Natural killer cell (primary cell): ENCODE measurements at regions not wholly inside any gene's neighbourhood (a gene's known extent, or its start where the extent isn't known, plus 50 kb on each side); places are given as distances from the start of the nearest gene placed in this dataset.

ENCODE experiments used
- ATAC-seq, 3 donors: fragments of 150-1000 bp in 2 of 3; fragments of 200-7000 bp in 1 of 3; cut with Tn5 transposase; 1 replicate in 1 of 3; 2 replicates in 2 of 3; pipeline ENCODE4 v1.10.0; 2021; ENCODE audit warnings: mild to moderate bottlenecking in 2 of 3, moderate library complexity in 2 of 3
- DNase-seq, 2 donors: peaks; one replicate each; pipeline versions ENCODE4 v3.0.0 to v3.0.0-alpha.2; 2013 to 2021; ENCODE audit warnings: mixed read lengths in 1 of 2
- H3K27ac ChIP-seq: one replicate; pipeline ENCODE4 v1.5.1; 2013; ENCODE audit warnings: mild to moderate bottlenecking, low read length
- H3K27me3 ChIP-seq: one replicate; pipeline ENCODE4 v1.6.1; 2013; ENCODE audit warnings: low read length; ENCODE audit not compliant: control insufficient read depth, insufficient read depth
- H3K36me3 ChIP-seq: one replicate; pipeline ENCODE4 v1.6.1; 2013; ENCODE audit warnings: low read length; ENCODE audit not compliant: control insufficient read depth, insufficient read depth
- H3K4me1 ChIP-seq: one replicate; pipeline ENCODE4 v1.6.1; 2013; ENCODE audit warnings: low read length; ENCODE audit not compliant: control insufficient read depth, insufficient read depth
- H3K4me3 ChIP-seq: one replicate; pipeline ENCODE4 v1.5.1; 2013; ENCODE audit warnings: low read length
- H3K9me3 ChIP-seq: one replicate; pipeline ENCODE4 v1.6.1; 2013; ENCODE audit warnings: low read length; ENCODE audit not compliant: control insufficient read depth, insufficient read depth
- H3K27ac Mint-ChIP-seq, 2 donors: one replicate each; pipeline ENCODE4 v1.8.0; 2022; ENCODE audit warnings: mild to moderate bottlenecking in 2 of 2, mixed read lengths in 2 of 2, moderate library complexity in 1 of 2
- H3K27me3 Mint-ChIP-seq, 2 donors: one replicate each; pipeline ENCODE4 v1.8.0; 2022; ENCODE audit warnings: low read depth in 2 of 2, mixed read lengths in 2 of 2
- H3K36me3 Mint-ChIP-seq: one replicate; pipeline ENCODE4 v1.8.0; 2022; ENCODE audit warnings: mixed read lengths
- H3K4me1 Mint-ChIP-seq, 2 donors: one replicate each; pipeline ENCODE4 v1.8.0; 2022; ENCODE audit warnings: mixed read lengths in 2 of 2
- H3K4me3 Mint-ChIP-seq: one replicate; pipeline ENCODE4 v1.8.0; 2022; ENCODE audit warnings: mild to moderate bottlenecking, moderate library complexity, mixed read lengths
- H3K9me3 Mint-ChIP-seq, 2 donors: one replicate each; pipeline ENCODE4 v1.8.0; 2022; ENCODE audit warnings: mixed read lengths in 2 of 2
- CTCF ChIP-seq: fragments of 200-600 bp; IDR thresholded peaks from one replicate; pipeline ENCODE4 v1.8.0; 2022; ENCODE audit warnings: antibody characterized with exemption
- WGBS: methylation state at CpG from one replicate; pipeline ENCODE4 v1.1.7; 2013; ENCODE audit warnings: missing lambda C conversion rate; ENCODE audit not compliant: insufficient coverage; 5-methylcytosine and 5-hydroxymethylcytosine counted together
- intact Hi-C: fragments of 100-400 bp; cut with micrococcal nuclease; formaldehyde crosslinking; loops from one replicate; pipeline ENCODE4 v1.14.2; 2022

GRCh38 chr10:108861181-108861754 lies 1062.0 kb downstream of the XPNPEP1 start:
- no peaks in the 10 kb centered on the region for H3K36me3 ChIP-seq
- Mint-ChIP-seq H3K27me3 (no peaks in the 10 kb centered on the region), H3K4me3 (no peak overlapping the region), H3K4me1 (no peaks in the 10 kb centered on the region), H3K36me3 (no peaks in the 10 kb centered on the region), H3K27ac (no peak overlapping the region), H3K9me3 (peaks cover 3 to 9% of the 10 kb centered on the region in 2 donors)
- DNase-seq (no peak), ATAC-seq (no peak)
- H3K4me3 ChIP-seq: no peak overlapping the region
- no peaks in the 10 kb centered on the region for H3K9me3 ChIP-seq
- TF ChIP-seq CTCF: no peak
- H3K27me3 ChIP-seq: no peaks in the 10 kb centered on the region
- H3K27ac ChIP-seq: no peak overlapping the region
- 91% methylated on average over 5 of the region's 5 CpGs for WGBS
- intact Hi-C loops: no loop called here
- no peaks in the 10 kb centered on the region for H3K4me1 ChIP-seq

- Histone ChIP-seq H3K9me3 (no peaks in the 10 kb centered on the region), H3K4me1 (no peaks in the 10 kb centered on the region), H3K36me3 (no peaks in the 10 kb centered on the region), H3K27me3 (no peaks in the 10 kb centered on the region), H3K4me3 (no peak overlapping the region), H3K27ac (no peak overlapping the region)
- no peak overlapping the region for H3K27ac Mint-ChIP-seq
- peaks cover 3 to 7% of the 10 kb centered on the region in 2 donors for H3K9me3 Mint-ChIP-seq
- no peak for TF ChIP-seq CTCF
- H3K4me3 Mint-ChIP-seq: no peak overlapping the region
- DNase-seq: no peak
- intact Hi-C loops: no loop called here
- no peaks in the 10 kb centered on the region for H3K27me3 Mint-ChIP-seq
- H3K4me1 Mint-ChIP-seq: no peaks in the 10 kb centered on the region
- 64% methylated on average over 3 of the region's 4 CpGs for WGBS
- H3K36me3 Mint-ChIP-seq: no peaks in the 10 kb centered on the region
- no peak for ATAC-seq
Observed at GRCh38 chr10:108852211-108852610, 1071.1 kb downstream of the XPNPEP1 start.

DNA sequence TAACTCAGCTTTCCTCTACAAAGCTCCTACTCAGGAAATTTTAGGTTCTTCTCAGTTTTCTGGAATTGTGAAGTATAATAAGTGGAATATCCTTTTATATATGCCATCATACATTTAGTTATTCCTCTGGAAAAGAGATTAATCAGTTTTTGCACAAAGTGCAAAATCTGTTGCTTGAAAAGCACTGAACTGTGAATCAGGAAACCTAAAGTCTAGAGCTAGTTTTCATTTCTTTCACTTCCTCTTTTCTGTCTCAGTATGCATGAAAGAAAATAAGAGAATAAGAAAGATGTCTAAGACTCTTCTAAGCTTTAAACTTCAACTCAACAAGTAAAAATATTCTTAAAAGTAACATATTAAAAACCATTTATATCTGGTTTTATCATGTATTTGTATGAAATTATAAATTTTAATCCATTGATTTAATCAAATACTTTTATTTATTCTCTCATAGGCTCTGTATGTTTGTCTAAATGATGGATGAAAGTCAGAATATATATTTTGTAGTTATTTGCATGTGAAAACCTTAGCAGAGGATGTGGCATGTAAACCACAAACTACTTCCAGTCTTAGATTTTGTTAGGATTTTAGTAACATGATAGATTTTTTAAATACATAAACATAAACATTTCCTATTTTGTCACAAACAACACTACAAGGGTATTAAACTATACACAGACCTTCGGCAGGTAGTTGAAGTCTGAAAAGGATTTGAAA lies 1073.0 kb downstream of the XPNPEP1 start:
- peaks cover 11 to 12% of the 10 kb centered on the region in 2 donors for H3K9me3 Mint-ChIP-seq
- no peak overlapping the region for H3K4me3 ChIP-seq
- no peak overlapping the region for H3K4me3 Mint-ChIP-seq
- H3K9me3 ChIP-seq: no peaks in the 10 kb centered on the region
- H3K4me1 Mint-ChIP-seq: no peaks in the 10 kb centered on the region
- no peaks in the 10 kb centered on the region for H3K36me3 Mint-ChIP-seq
- H3K4me1 ChIP-seq: no peaks in the 10 kb centered on the region
- intact Hi-C loops: no loop called here
- no peak for TF ChIP-seq CTCF
- DNase-seq (no peak), ATAC-seq (no peak)
- H3K27ac ChIP-seq: no peak overlapping the region
- no peaks in the 10 kb centered on the region for H3K27me3 Mint-ChIP-seq
- no CpG with 5 or more reads among the region's 1 CpG for WGBS
- no peaks in the 10 kb centered on the region for H3K27me3 ChIP-seq
- H3K27ac Mint-ChIP-seq: no peak overlapping the region
- H3K36me3 ChIP-seq: no peaks in the 10 kb centered on the region

DNA sequence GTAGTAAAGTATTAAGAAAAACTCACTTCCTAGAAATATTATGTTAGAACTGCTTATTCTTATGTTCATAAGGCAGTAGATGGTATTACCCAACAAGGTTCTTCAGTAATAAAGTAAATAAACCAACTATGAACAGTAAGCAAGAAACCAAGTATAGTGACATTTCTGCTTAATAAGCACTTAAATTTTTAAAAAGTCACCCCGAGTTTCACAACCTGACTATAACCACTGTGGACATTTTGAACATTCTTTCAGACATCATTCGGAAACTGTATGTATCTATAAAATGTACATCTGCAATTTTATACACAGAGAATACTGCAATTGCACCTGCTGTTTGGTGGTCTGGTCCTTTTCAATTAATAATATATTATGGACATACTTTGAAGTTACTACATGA lies 1073.6 kb downstream of the XPNPEP1 start:
- no peaks in the 10 kb centered on the region for H3K36me3 Mint-ChIP-seq
- DNase-seq: no peak
- H3K36me3 ChIP-seq: no peaks in the 10 kb centered on the region
- no peak overlapping the region for H3K27ac ChIP-seq
- no peaks in the 10 kb centered on the region for H3K4me1 ChIP-seq
- H3K4me3 Mint-ChIP-seq: no peak overlapping the region
- no peak for TF ChIP-seq CTCF
- H3K9me3 ChIP-seq: no peaks in the 10 kb centered on the region
- ATAC-seq: no peak
- intact Hi-C loops: no loop called here
- H3K4me1 Mint-ChIP-seq: no peaks in the 10 kb centered on the region
- H3K27me3 Mint-ChIP-seq: no peaks in the 10 kb centered on the region
- WGBS: 40% methylated on average over 1 of the region's 2 CpGs
- no peak overlapping the region for H3K4me3 ChIP-seq
- peaks cover 11 to 12% of the 10 kb centered on the region in 2 donors for H3K9me3 Mint-ChIP-seq
- no peak overlapping the region for H3K27ac Mint-ChIP-seq
- H3K27me3 ChIP-seq: no peaks in the 10 kb centered on the region
